ENCODE measurements at regions not wholly inside any gene's neighbourhood (a gene's known extent, or its start where the extent isn't known, plus 50 kb on each side); places are given as distances from the start of the nearest gene placed in this dataset.

DNA sequence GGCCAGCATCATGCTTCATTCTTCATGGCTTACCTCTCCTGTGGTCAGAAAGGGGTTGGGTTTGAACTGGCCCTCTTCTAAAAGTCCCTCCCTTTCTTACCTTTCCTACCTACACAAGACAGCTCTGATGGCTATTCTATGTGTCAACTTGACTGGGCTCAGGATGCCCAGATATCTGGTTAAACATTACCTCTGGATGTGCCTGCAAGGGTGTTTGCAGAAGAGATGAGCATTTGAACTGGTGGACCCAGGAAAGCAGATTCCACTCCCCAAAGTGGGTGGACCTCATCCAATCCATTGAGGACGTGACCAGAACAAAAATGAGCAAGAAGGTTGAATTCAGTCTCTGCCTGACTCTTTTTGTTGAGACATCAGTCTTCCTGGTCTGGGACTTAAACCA, 79.0 kb upstream of the TCF7L2 start:
- H3K4me3 ChIP-seq = no peak overlapping the region
- no peak for DNase-seq (ENCODE audit: low spot score)
- no peak overlapping the region for H3K27ac ChIP-seq
- TF ChIP-seq, protein P1, sequence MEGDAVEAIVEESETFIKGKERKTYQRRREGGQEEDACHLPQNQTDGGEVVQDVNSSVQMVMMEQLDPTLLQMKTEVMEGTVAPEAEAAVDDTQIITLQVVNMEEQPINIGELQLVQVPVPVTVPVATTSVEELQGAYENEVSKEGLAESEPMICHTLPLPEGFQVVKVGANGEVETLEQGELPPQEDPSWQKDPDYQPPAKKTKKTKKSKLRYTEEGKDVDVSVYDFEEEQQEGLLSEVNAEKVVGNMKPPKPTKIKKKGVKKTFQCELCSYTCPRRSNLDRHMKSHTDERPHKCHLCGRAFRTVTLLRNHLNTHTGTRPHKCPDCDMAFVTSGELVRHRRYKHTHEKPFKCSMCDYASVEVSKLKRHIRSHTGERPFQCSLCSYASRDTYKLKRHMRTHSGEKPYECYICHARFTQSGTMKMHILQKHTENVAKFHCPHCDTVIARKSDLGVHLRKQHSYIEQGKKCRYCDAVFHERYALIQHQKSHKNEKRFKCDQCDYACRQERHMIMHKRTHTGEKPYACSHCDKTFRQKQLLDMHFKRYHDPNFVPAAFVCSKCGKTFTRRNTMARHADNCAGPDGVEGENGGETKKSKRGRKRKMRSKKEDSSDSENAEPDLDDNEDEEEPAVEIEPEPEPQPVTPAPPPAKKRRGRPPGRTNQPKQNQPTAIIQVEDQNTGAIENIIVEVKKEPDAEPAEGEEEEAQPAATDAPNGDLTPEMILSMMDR (IDR thresholded peaks at IDR 0.05) = no peak

DNA sequence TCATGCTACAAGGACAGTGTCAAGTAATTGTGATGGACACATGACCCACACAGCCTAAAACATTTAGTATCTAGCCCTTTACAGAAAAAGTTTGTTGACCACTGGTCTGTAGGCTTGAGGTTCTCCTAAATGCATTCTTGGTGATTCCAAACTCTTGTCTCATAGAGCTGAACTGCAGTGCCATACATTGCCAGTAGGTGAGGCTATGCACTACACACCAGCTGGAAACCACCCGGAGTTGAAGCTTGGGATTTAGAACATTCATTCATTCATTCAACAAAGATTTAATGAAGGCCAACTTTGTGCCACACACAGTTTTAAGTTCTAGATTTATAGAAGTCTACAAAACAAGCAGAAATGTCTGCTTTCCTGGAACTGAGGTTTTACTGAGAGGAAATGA, 77.3 kb upstream of the TCF7L2 start:
- TF ChIP-seq, protein P1 (IDR thresholded peaks at IDR 0.05) = no peak
- no peak for DNase-seq (ENCODE audit: low spot score)
- Histone ChIP-seq H3K27ac (no peak overlapping the region), H3K4me3 (no peak overlapping the region)

DNA sequence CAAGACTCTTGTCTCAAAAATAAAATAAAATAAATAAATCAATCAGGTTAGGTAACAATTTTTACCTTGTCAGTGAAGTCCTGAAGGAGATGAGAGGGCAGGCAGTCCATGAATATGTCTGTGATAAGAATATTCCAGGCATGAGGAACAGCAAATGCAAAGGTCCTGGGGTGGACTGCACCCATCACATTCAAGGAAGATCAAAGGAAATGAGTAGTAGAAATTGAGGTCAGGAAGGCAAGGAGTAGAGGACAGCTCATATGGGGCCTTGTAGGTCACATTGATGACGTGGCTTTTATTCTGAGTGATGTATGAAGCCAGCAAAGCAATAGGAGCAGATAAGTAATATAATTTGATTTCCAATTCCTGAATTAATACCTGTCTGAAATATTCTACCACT, 76.5 kb upstream of the TCF7L2 start:
- H3K4me3 ChIP-seq = no peak overlapping the region
- TF ChIP-seq, protein P1 (IDR thresholded peaks at IDR 0.05) = no peak
- DNase-seq (ENCODE audit: low spot score) = no peak
- H3K27ac ChIP-seq = no peak overlapping the region

DNA sequence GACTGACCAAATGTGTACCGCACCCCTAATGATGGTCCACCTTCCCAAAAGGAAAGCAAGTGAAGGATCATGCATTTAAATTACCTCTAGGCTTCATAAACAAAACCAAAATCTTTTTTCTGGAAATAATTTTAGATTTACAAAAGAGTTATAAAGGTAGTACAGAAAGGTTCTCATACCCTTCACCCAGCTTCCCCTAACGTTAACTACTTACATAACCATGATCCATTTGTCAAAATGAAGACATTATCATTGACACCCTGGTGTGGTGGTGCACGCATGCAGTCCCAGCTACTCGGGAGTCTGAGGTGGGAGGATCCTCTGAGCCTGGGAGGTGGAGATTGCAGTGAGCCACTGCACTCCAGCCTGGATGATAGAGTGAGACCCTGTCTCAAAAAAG, 75.1 kb upstream of the TCF7L2 start:
- TF ChIP-seq, protein P1 (IDR thresholded peaks at IDR 0.05) = no peak
- no peak for DNase-seq (ENCODE audit: low spot score)
- Histone ChIP-seq H3K27ac (no peak overlapping the region), H3K4me3 (no peak overlapping the region)

DNA sequence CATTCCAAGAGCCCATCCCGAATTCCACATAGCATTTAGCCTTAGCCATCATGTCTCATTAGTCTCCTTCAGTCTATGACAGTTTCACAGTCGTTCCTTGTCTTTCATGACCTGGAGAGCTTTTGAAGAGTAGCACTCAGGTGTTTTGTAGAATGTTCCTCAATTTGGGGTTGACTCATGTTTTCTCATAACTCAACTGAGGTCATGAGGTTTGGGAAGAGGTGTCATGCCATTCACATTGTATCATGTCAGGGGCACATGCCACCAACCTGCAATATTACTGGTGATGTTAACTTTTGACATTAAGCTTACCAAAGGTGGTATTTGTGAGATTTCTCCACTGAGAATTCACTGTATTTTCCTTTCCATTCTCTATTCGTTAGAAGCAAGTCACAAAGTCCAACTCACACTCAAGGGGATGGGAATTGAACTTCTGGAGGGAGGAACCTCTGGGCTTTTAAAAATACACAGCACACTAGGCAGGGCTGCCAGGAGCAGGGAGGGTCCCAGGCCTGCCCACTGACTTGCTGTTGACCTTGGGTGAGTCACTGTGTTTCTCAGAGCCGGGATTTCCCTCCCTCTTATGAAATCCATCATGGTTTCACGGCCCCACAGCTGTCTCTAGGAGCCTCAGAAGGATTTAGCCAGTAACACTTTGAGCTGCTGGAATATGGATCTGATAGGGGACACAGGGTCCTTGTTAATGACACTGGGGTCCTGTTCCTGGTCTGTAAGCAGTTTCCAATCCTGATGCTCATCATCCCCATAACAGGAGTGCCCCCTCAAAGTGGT, 74.4 kb upstream of the TCF7L2 start:
- Histone ChIP-seq H3K27ac (no peak overlapping the region), H3K4me3 (no peak overlapping the region)
- TF ChIP-seq, protein P1 (IDR thresholded peaks at IDR 0.05) = no peak
- DNase-seq (ENCODE audit: low spot score) = no peak

DNA sequence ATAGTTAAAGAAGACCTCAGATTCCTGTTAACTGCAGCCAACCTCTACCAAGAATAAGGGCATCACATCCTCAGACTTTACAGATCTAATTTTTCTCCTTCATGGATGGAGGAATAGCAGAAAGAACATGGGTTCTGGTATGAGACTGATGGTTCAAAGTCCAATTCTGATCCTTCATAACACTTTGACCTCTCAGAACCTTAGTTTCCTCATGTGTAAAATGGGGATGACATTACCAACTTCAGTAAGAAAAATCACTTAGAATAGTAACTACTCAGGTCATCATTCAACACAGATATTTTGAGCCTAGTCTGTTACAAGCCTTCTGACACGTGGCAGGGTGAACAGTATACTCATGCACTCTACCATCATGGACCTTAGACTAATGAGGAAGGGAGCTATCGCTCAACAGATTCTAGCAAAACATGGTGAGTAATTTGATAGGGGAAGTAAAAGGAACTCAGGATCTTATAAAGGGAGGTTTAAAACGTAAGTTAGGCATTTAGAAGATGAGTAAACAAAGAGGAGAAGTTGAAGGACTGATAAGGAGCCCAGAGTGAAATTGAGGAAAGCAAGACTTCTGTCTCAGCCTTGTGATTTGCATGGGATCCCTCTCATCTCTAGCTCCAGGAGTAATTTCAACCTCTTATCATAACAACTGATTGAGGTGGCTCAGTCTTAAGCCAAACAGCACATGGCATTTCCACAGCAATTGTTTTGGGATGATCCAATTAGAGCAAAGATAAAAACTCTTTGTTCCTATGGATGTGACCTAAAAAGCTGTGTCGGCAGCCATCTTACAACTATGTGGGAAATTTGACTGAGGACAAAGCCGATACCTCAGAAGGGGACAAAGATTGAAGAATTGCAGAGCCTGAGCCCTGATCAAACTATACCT, 69.2 kb upstream of the TCF7L2 start:
- TF ChIP-seq, protein P1 (IDR thresholded peaks at IDR 0.05) = no peak
- Histone ChIP-seq H3K27ac (no peak overlapping the region), H3K4me3 (no peak overlapping the region)
- DNase-seq (ENCODE audit: low spot score) = no peak

Measured in coronary artery (tissue), 2 donors.